CD14-positive monocyte (primary cell): ENCODE measurements at regions not wholly inside any gene's neighbourhood (a gene's known extent, or its start where the extent isn't known, plus 50 kb on each side); places are given as distances from the start of the nearest gene placed in this dataset.

Experiments
- DNase-seq, 3 donors: peaks; one replicate each; pipeline ENCODE4 v3.0.0-alpha.2; 2011 to 2022
- H2AFZ ChIP-seq: 2 replicates; pipeline ENCODE4 v1.6.0; 2012; ENCODE audit warnings: mild to moderate bottlenecking, low read depth, low read length, inconsistent platforms; ENCODE audit not compliant: insufficient read depth, poor library complexity, severe bottlenecking
- H3K27ac ChIP-seq, 2 donors: 1 replicate in 1 of 2; 2 replicates in 1 of 2; pipeline ENCODE4 v1.5.1; 2012 to 2013; ENCODE audit warnings: low read length in 2 of 2, control low read depth in 1 of 2, inconsistent platforms in 1 of 2, low read depth in 1 of 2, mild to moderate bottlenecking in 1 of 2
- H3K27me3 ChIP-seq, 2 donors: one replicate each; pipeline versions ENCODE4 v1.6.0 to v1.6.1; 2011 to 2013; ENCODE audit warnings: low read length in 2 of 2; ENCODE audit not compliant: control insufficient read depth in 2 of 2, insufficient read depth in 2 of 2
- H3K36me3 ChIP-seq, 2 donors: replicated peaks in 1 of 2; 1 replicate in 1 of 2; 2 replicates in 1 of 2; pipeline versions ENCODE4 v1.5.1 to v1.6.1; 2012 to 2013; ENCODE audit warnings: low read length in 2 of 2, control low read depth in 1 of 2, inconsistent platforms in 1 of 2, mild to moderate bottlenecking in 1 of 2; ENCODE audit not compliant: insufficient read depth in 2 of 2, control insufficient read depth in 1 of 2
- H3K4me1 ChIP-seq, 2 donors: 1 replicate in 1 of 2; 2 replicates in 1 of 2; pipeline versions ENCODE4 v1.5.1 to v1.6.1; 2012 to 2013; ENCODE audit warnings: low read length in 2 of 2, control low read depth in 1 of 2, inconsistent platforms in 1 of 2, mild to moderate bottlenecking in 1 of 2, moderate library complexity in 1 of 2; ENCODE audit not compliant: insufficient read depth in 2 of 2, control insufficient read depth in 1 of 2
- H3K4me2 ChIP-seq: replicated peaks from 2 replicates; pipeline ENCODE3; 2012; ENCODE audit warnings: low read length, moderate library complexity, mild to moderate bottlenecking; ENCODE audit not compliant: poor library complexity, severe bottlenecking; ENCODE audit errors: extremely low read depth
- H3K4me3 ChIP-seq, 3 experiments: fragments of 200-600 bp in 1 of 3; sonication (generic) in 1 of 3; replicated peaks in 1 of 3; 1 replicate in 2 of 3; 2 replicates in 1 of 3; pipeline ENCODE4 v1.5.1; 2011 to 2013; ENCODE audit warnings: low read length in 3 of 3, mild to moderate bottlenecking in 3 of 3, control low read depth in 2 of 3, low read depth in 2 of 3, inconsistent platforms in 1 of 3, moderate library complexity in 1 of 3
- H3K79me2 ChIP-seq: 2 replicates; pipeline ENCODE4 v1.6.0; 2012; ENCODE audit warnings: mild to moderate bottlenecking, control low read depth, inconsistent platforms, low read length, moderate library complexity; ENCODE audit not compliant: insufficient read depth
- H3K9ac ChIP-seq: 2 replicates; pipeline ENCODE4 v1.6.0; 2017; ENCODE audit warnings: low read length, mild to moderate bottlenecking; ENCODE audit not compliant: insufficient read depth, poor library complexity, severe bottlenecking
- H3K9me3 ChIP-seq, 2 donors: replicated peaks in 1 of 2; 1 replicate in 1 of 2; 2 replicates in 1 of 2; pipeline versions ENCODE4 v1.5.1 to v1.6.1; 2012 to 2013; ENCODE audit warnings: low read length in 2 of 2, control low read depth in 1 of 2; ENCODE audit not compliant: control insufficient read depth in 1 of 2, insufficient read depth in 1 of 2
- H4K20me1 ChIP-seq: 2 replicates; pipeline ENCODE4 v1.6.0; 2012; ENCODE audit warnings: mild to moderate bottlenecking, low read length, control low read depth, moderate library complexity; ENCODE audit not compliant: insufficient read depth
- H3K27ac Mint-ChIP-seq, 7 donors: one replicate each; pipeline ENCODE4 v1.8.0; 2020; ENCODE audit warnings: mild to moderate bottlenecking in 7 of 7, mixed read lengths in 7 of 7, moderate library complexity in 6 of 7, inconsistent platforms in 2 of 7
- H3K27me3 Mint-ChIP-seq, 3 donors: one replicate each; pipeline ENCODE4 v1.8.0; 2021 to 2022; ENCODE audit warnings: low read depth in 3 of 3, mild to moderate bottlenecking in 3 of 3, mixed read lengths in 3 of 3, moderate library complexity in 3 of 3, inconsistent platforms in 1 of 3
- H3K36me3 Mint-ChIP-seq, 2 donors: one replicate each; pipeline ENCODE4 v1.8.0; 2020; ENCODE audit warnings: mixed read lengths in 2 of 2, inconsistent platforms in 1 of 2, mild to moderate bottlenecking in 1 of 2
- H3K4me1 Mint-ChIP-seq: one replicate; pipeline ENCODE4 v1.8.0; 2020; ENCODE audit warnings: mild to moderate bottlenecking, mixed read lengths
- H3K4me3 Mint-ChIP-seq, 2 donors: one replicate each; pipeline ENCODE4 v1.8.0; 2020; ENCODE audit warnings: mild to moderate bottlenecking in 2 of 2, mixed read lengths in 2 of 2, moderate library complexity in 1 of 2
- H3K9me3 Mint-ChIP-seq, 7 donors: one replicate each; pipeline ENCODE4 v1.8.0; 2020 to 2022; ENCODE audit warnings: mixed read lengths in 7 of 7, mild to moderate bottlenecking in 6 of 7, moderate library complexity in 6 of 7, inconsistent platforms in 2 of 7
- CTCF ChIP-seq: fragments of 200-600 bp; IDR thresholded peaks from one replicate; pipeline ENCODE4 v1.8.0; 2022; ENCODE audit warnings: antibody characterized with exemption, mild to moderate bottlenecking
- WGBS: methylation state at CpG from one replicate; pipeline ENCODE4 v1.1.5; 2013; ENCODE audit warnings: missing lambda C conversion rate; ENCODE audit not compliant: insufficient coverage; 5-methylcytosine and 5-hydroxymethylcytosine counted together
- intact Hi-C, 2 donors: fragments of 100-400 bp; cut with micrococcal nuclease; formaldehyde crosslinking; loops; one replicate each; pipeline versions ENCODE4 v1.15.0 to v1.15.1; 2023

- H3K4me1 ChIP-seq, result peaks cover 0 to 10% of the 10 kb centered on the region in 2 donors
- H3K36me3 ChIP-seq, result no peaks in the 10 kb centered on the region
- no peaks in the 10 kb centered on the region for H4K20me1 ChIP-seq
- H3K9me3 Mint-ChIP-seq, result no peaks in the 10 kb centered on the region
- no peak for TF ChIP-seq CTCF
- no peak overlapping the region for H3K4me2 ChIP-seq
- H3K4me1 Mint-ChIP-seq, result peaks cover 17% of the 10 kb centered on the region
- H3K9me3 ChIP-seq, result no peaks in the 10 kb centered on the region
- H3K9ac ChIP-seq, result no peak overlapping the region
- no peaks in the 10 kb centered on the region for H3K27me3 ChIP-seq
- peaks cover 0 to 2% (median 0%) of the 10 kb centered on the region in 3 donors for H3K27me3 Mint-ChIP-seq
- H3K79me2 ChIP-seq, result no peaks in the 10 kb centered on the region
- DNase-seq, result no peak
- no peak overlapping the region for H3K27ac Mint-ChIP-seq
- H3K27ac ChIP-seq, result no peak overlapping the region
- no peak overlapping the region for H2AFZ ChIP-seq
- H3K36me3 Mint-ChIP-seq, result no peaks in the 10 kb centered on the region
- intact Hi-C loops, result no loop called here
- no peak overlapping the region for H3K4me3 ChIP-seq
- 100% methylated on average over 5 of the region's 6 CpGs for WGBS
- H3K4me3 Mint-ChIP-seq, result no peak overlapping the region
Measured at GRCh38 chr6:109315341-109316110, 66.7 kb downstream of the CD164 start.

- Histone ChIP-seq H3K4me3 (no peak overlapping the region), H3K9me3 (no peaks in the 10 kb centered on the region), H3K4me1 (peaks cover 0 to 10% of the 10 kb centered on the region in 2 donors), H3K36me3 (no peaks in the 10 kb centered on the region), H3K27ac (no peak overlapping the region), H3K4me2 (no peak overlapping the region), H3K79me2 (no peaks in the 10 kb centered on the region), H3K9ac (no peak overlapping the region), H3K27me3 (no peaks in the 10 kb centered on the region), H2AFZ (no peak overlapping the region), H4K20me1 (no peaks in the 10 kb centered on the region)
- no peak overlapping the region for H3K4me3 Mint-ChIP-seq
- H3K36me3 Mint-ChIP-seq, result no peaks in the 10 kb centered on the region
- peaks cover 0 to 2% (median 2%) of the 10 kb centered on the region in 3 donors for H3K27me3 Mint-ChIP-seq
- intact Hi-C loops, result no loop called here
- H3K27ac Mint-ChIP-seq, result no peak overlapping the region
- DNase-seq, result no peak
- no peak for TF ChIP-seq CTCF
- 98% methylated on average over 9 of the region's 12 CpGs for WGBS
- H3K9me3 Mint-ChIP-seq, result peaks cover 0 to 2% (median 0%) of the 10 kb centered on the region in 7 donors
- peaks cover 17% of the 10 kb centered on the region for H3K4me1 Mint-ChIP-seq
Measured at GRCh38 chr6:109314313-109314712, 68.0 kb downstream of the CD164 start.
